AG09319 (cell line): ENCODE measurements at regions not wholly inside any gene's neighbourhood (a gene's known extent, or its start where the extent isn't known, plus 50 kb on each side); places are given as distances from the start of the nearest gene placed in this dataset.

Experiments used
- DNase-seq: peaks from one replicate; pipeline ENCODE4 v3.0.0-alpha.2; 2010; ENCODE audit warnings: low read depth; ENCODE audit errors: extremely low read depth
- TF ChIP-seq, protein P1 (sequence below): IDR thresholded peaks from 2 replicates; pipeline ENCODE4 v1.5.1; 2011; ENCODE audit warnings: low read depth, mild to moderate bottlenecking, inconsistent platforms, low read length, moderate library complexity

- DNase-seq, result no peak
- TF ChIP-seq, protein P1, sequence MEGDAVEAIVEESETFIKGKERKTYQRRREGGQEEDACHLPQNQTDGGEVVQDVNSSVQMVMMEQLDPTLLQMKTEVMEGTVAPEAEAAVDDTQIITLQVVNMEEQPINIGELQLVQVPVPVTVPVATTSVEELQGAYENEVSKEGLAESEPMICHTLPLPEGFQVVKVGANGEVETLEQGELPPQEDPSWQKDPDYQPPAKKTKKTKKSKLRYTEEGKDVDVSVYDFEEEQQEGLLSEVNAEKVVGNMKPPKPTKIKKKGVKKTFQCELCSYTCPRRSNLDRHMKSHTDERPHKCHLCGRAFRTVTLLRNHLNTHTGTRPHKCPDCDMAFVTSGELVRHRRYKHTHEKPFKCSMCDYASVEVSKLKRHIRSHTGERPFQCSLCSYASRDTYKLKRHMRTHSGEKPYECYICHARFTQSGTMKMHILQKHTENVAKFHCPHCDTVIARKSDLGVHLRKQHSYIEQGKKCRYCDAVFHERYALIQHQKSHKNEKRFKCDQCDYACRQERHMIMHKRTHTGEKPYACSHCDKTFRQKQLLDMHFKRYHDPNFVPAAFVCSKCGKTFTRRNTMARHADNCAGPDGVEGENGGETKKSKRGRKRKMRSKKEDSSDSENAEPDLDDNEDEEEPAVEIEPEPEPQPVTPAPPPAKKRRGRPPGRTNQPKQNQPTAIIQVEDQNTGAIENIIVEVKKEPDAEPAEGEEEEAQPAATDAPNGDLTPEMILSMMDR, result no peak
Measured at GRCh38 chr21:26659757-26660156, 86.7 kb upstream of the CYYR1 start.

DNA sequence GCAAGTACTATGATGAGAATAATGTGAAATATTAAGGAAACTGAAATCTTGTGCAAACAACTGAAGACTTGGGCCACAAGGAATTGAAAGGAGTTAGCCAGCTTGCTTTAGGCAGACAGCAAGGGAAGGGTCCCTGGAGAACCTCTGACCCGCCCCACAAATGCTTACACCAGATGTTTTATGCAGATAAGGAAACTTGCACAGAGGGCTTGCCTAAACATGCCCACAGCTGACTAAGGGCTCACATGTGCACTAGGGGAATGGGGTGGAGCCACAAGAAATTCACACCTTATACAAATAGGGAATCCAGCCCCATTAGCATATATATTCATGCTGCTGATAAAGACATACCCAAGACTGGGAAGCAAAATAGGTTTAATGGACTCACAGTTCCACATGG lies 86.1 kb upstream of the CYYR1 start:
- TF ChIP-seq, protein P1, result no peak
- DNase-seq, result no peak

DNA sequence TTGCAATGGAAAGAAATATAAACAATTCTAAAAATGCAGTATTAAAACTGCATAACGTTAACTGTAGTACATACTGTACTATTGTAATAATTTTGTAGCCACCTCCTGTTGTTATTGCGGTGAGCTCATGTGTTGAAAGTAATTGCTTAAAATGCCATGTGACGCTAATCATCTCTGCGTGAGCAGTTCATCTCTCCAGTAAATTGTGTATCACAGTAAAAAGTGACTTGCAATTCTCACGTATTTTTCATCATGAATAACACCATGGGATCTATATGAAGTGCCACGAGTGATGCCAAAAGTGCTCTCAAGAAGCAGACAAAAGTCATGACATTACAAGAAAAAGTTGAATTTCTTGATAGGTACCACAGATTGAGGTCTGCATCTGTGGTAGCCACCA lies 82.4 kb upstream of the CYYR1 start:
- no peak for DNase-seq
- TF ChIP-seq, protein P1, result no peak

- no peak for DNase-seq
- TF ChIP-seq, protein P1, result no peak
Measured at GRCh38 chr21:26653430-26653829, 80.3 kb upstream of the CYYR1 start.

DNA sequence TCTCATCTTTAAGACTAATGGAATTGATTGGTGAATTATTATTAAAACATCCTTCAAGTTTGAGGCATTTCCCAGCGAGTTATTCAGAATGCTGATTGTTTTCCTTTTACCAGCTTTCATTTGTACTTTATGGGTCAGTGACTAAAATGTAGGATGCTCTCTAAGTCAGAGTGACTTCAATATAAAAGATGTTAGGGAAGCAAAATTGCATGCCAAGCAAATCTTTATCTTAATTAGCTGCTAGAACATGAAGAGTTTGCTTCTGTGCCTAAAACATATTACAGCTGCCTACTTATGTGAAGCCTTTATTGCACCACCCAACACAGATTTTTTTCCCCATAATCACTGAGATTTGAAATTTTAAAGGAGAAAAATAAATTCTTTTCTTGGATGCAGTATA lies 79.8 kb upstream of the CYYR1 start:
- TF ChIP-seq, protein P1, result no peak
- DNase-seq, result no peak

- TF ChIP-seq, protein P1, result no peak
- DNase-seq, result no peak
Measured at GRCh38 chr21:26641062-26641461, 68.0 kb upstream of the CYYR1 start.

DNA sequence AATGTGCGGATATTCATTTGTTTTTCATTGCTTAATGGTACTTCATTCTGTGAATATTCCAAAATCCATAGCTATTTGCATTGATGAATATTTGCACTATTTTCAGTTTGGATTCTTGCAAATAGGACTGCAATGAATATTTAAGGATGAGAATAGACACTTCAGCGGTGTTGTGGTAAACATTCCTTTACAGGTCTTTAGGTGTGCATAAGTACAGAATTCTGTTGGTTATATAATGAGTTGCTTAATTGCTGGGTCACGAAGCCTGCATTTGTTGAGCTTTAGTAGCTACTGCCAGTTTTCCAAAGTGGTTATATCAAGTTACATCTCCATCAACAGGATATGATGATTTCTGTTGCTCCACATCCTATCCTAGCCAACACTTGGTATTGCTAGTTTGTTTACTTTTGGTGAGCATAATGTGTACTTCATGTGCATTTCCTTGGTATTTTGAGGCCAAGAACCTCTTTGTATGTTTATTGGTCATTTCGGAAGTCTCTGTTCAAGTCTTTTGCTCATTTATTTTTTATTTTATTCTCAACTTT lies 64.2 kb upstream of the CYYR1 start:
- TF ChIP-seq, protein P1, result no peak

More for the DNA sequence above, 64.2 kb upstream of the CYYR1 start:
- no peak for DNase-seq
